GM12878 (cell line): ENCODE measurements at regions not wholly inside any gene's neighbourhood (a gene's known extent, or its start where the extent isn't known, plus 50 kb on each side); places are given as distances from the start of the nearest gene placed in this dataset.

Experiments used
- ATAC-seq: fragments of 200-7000 bp; cut with Tn5 transposase; 3 replicates; pipeline ENCODE4 v1.9.1; 2020; ENCODE audit warnings: mild to moderate bottlenecking, moderate library complexity
- BruUV-seq: library from RNA; stranded (reverse); fragments of 400-500 nt; replicated peaks from 2 replicates; lab custom pipeline; 2021; lab: Mats Ljungman, UMichigan
- CTCF ChIA-PET: fragments of 300-600 bp; sonication (Branson Sonifier 250); formaldehyde crosslinking; extraction: SDS; loops from one replicate; lab custom pipeline; 2021; ENCODE audit warnings: inconsistent platforms; lab: Yijun Ruan, JAX
- POLR2A ChIA-PET: fragments of 350-600 bp; formaldehyde crosslinking; extraction: SDS; loops from one replicate; lab custom pipeline; 2021; ENCODE audit warnings: inconsistent platforms; lab: Charles Lee
- RAD21 ChIA-PET: fragments of 300-600 bp; sonication (Branson Sonifier 250); formaldehyde crosslinking; loops from one replicate; lab custom pipeline; 2023; ENCODE audit warnings: antibody characterized with exemption; ENCODE audit not compliant: unreplicated experiment; lab: Charles Lee
- SMC1A ChIA-PET: fragments of 300-600 bp; sonication (Branson Sonifier 250); formaldehyde crosslinking; loops from one replicate; lab custom pipeline; 2023; ENCODE audit not compliant: unreplicated experiment, uncharacterized antibody; lab: Charles Lee
- DNase-seq: peaks from one replicate; pipeline ENCODE4 v3.0.0-alpha.2; 2011; ENCODE audit warnings: low read depth, low spot score
- FAIRE-seq: peaks from 3 replicates; lab custom pipeline; 2011; peaks lifted over from hg19 to GRCh38; lab: Jason Lieb, UNC
- H2AFZ ChIP-seq: 2 replicates; pipeline ENCODE4 v1.6.0; 2011; ENCODE audit warnings: low read depth, low read length, control low read depth; ENCODE audit not compliant: control insufficient read depth
- H3K27ac ChIP-seq: 2 replicates; pipeline ENCODE4 v1.5.1; 2011; ENCODE audit warnings: control low read depth; ENCODE audit not compliant: control insufficient read depth, insufficient read depth
- H3K27me3 ChIP-seq, 2 experiments: replicated peaks in 1 of 2; 2 replicates each; pipeline versions ENCODE4 v1.6.0 to v1.6.1; 2011; ENCODE audit warnings: low read length in 1 of 2; ENCODE audit not compliant: control insufficient read depth in 2 of 2, insufficient read depth in 2 of 2
- H3K36me3 ChIP-seq, 2 experiments: 2 replicates each; pipeline ENCODE4 v1.5.1; 2011; ENCODE audit warnings: low read length in 1 of 2; ENCODE audit not compliant: control insufficient read depth in 2 of 2, insufficient read depth in 2 of 2
- H3K4me1 ChIP-seq: 2 replicates; pipeline ENCODE4 v1.6.1; 2011; ENCODE audit warnings: mild to moderate bottlenecking, low read length, moderate library complexity, mixed read lengths; ENCODE audit not compliant: control insufficient read depth, insufficient read depth
- H3K4me2 ChIP-seq: 2 replicates; pipeline ENCODE4 v1.6.0; 2011; ENCODE audit warnings: control low read depth; ENCODE audit not compliant: control insufficient read depth, insufficient read depth
- H3K4me3 ChIP-seq: fragments of 200-600 bp; sonication (generic); 2 replicates; pipeline ENCODE4 v1.5.1; 2016
- H3K79me2 ChIP-seq: 2 replicates; pipeline ENCODE4 v1.6.0; 2011; ENCODE audit warnings: low read length; ENCODE audit not compliant: control insufficient read depth, insufficient read depth
- H3K9ac ChIP-seq: 2 replicates; pipeline ENCODE4 v1.8.0; 2011; ENCODE audit warnings: low read length, control low read depth, mixed read lengths; ENCODE audit not compliant: control insufficient read depth, insufficient read depth
- H3K9me3 ChIP-seq: replicated peaks from 3 replicates; pipeline ENCODE4 v1.5.1; 2011; ENCODE audit warnings: mild to moderate bottlenecking, low read length; ENCODE audit not compliant: control insufficient read depth, insufficient read depth
- H4K20me1 ChIP-seq: 2 replicates; pipeline ENCODE4 v1.6.0; 2011; ENCODE audit not compliant: control insufficient read depth, insufficient read depth
- BCLAF1 ChIP-seq: fragments of 450-650 bp; IDR thresholded peaks from 2 replicates; pipeline ENCODE4 v1.6.1; 2017; ENCODE audit warnings: antibody characterized with exemption, mild to moderate bottlenecking, moderate library complexity
- PKNOX1 ChIP-seq: fragments of 450-650 bp; IDR thresholded peaks from 2 replicates; pipeline ENCODE4 v1.6.1; 2016; ENCODE audit warnings: mild to moderate bottlenecking
- SRF ChIP-seq, 2 experiments: IDR thresholded peaks; 2 replicates each; pipeline ENCODE4 v1.6.1; 2011; ENCODE audit warnings: low read depth in 2 of 2, low read length in 2 of 2, mild to moderate bottlenecking in 1 of 2, moderate library complexity in 1 of 2
- ZNF207 ChIP-seq: fragments of 450-650 bp; IDR thresholded peaks from 2 replicates; pipeline ENCODE4 v1.6.1; 2014; ENCODE audit warnings: antibody characterized with exemption, mild to moderate bottlenecking, borderline replicate concordance
- in situ Hi-C: fragments of 300-500 bp; cut with MboI; formaldehyde crosslinking; loops from 9 replicates; pipeline ENCODE4 v1.14.3; 2018; ENCODE audit warnings: mixed read lengths
- intact Hi-C: fragments of 100-400 bp; cut with micrococcal nuclease; formaldehyde crosslinking; loops from one replicate; pipeline ENCODE4 v1.14.2; 2022; ENCODE audit not compliant: unreplicated experiment

GRCh38 chr6:140341272-140341671 is 966.8 kb upstream of the CITED2 start:
- no peaks in the 10 kb centered on the region for H3K36me3 ChIP-seq
- H4K20me1 ChIP-seq = no peaks in the 10 kb centered on the region
- no peaks in the 10 kb centered on the region for H3K4me1 ChIP-seq
- H3K79me2 ChIP-seq = no peaks in the 10 kb centered on the region
- H2AFZ ChIP-seq = no peak overlapping the region
- no peak overlapping the region for H3K4me2 ChIP-seq
- H3K4me3 ChIP-seq = no peak overlapping the region
- TF ChIP-seq ZNF207 (no peak), PKNOX1 (no peak), BCLAF1 (no peak), SRF (IDR thresholded peaks at IDR 0.05; ENCODE audit: low read depth in 2 of 2, low read length in 2 of 2) (no peak)
- SMC1A ChIA-PET = interaction anchor here (0.6 kb wide), 1 partner anchor 1094 kb away, joined by 3 read pairs; no protein-coding TSS in a partner anchor
- no peaks in the 10 kb centered on the region for H3K27me3 ChIP-seq
- ATAC-seq = no peak
- no TSS peak for BruUV-seq
- no peak overlapping the region for H3K9ac ChIP-seq
- intact Hi-C loops = no loop called here
- no peak for DNase-seq
- no peaks in the 10 kb centered on the region for H3K9me3 ChIP-seq
- no peak overlapping the region for H3K27ac ChIP-seq
- no peak for FAIRE-seq
- RAD21 ChIA-PET = no interaction called here
- POLR2A ChIA-PET = no interaction called here
- in situ Hi-C loops = no loop called here
- CTCF ChIA-PET = no interaction called here
